ENCODE measurements at regions not wholly inside any gene's neighbourhood (a gene's known extent, or its start where the extent isn't known, plus 50 kb on each side); places are given as distances from the start of the nearest gene placed in this dataset.
"Not testable (repeated sequence)": the region's sequence is repeated elsewhere in the genome, so short reads cannot be mapped to it uniquely, and the experiment has no call there.

GRCh38 chr3:178352326-178353005 lies 183.8 kb upstream of the KCNMB2 start:
- DNase-seq: no peak

GRCh38 chr3:178353006-178353694 lies 183.1 kb upstream of the KCNMB2 start:
- no peak for DNase-seq

- DNase-seq: no peak
Observed at GRCh38 chr3:178359728-178360127, 176.5 kb upstream of the KCNMB2 start.

GRCh38 chr3:178363048-178363447 lies 173.2 kb upstream of the KCNMB2 start:
- not testable (repeated sequence) for DNase-seq

GRCh38 chr3:178367817-178368617 lies 168.2 kb upstream of the KCNMB2 start:
- no peak for DNase-seq

GRCh38 chr3:178369006-178369405 lies 167.2 kb upstream of the KCNMB2 start:
- DNase-seq: no peak

- no peak for DNase-seq
Observed at GRCh38 chr3:178369811-178370210, 166.4 kb upstream of the KCNMB2 start.

- no peak for DNase-seq
Observed at GRCh38 chr3:178370387-178370786, 165.8 kb upstream of the KCNMB2 start.

- DNase-seq: no peak
Observed at GRCh38 chr3:178381555-178381954, 154.7 kb upstream of the KCNMB2 start.

GRCh38 chr3:178381971-178382448 lies 154.2 kb upstream of the KCNMB2 start:
- no peak for DNase-seq

- no peak for DNase-seq
Observed at GRCh38 chr3:178382449-178383061, 153.7 kb upstream of the KCNMB2 start.

- no peak for DNase-seq
Observed at GRCh38 chr3:178384321-178385230, 151.7 kb upstream of the KCNMB2 start.

- DNase-seq: peak; percentile 43 to 59
Observed at GRCh38 chr3:178385280-178385952, 150.8 kb upstream of the KCNMB2 start.

GRCh38 chr3:178386401-178386800 lies 149.8 kb upstream of the KCNMB2 start:
- DNase-seq: no peak

GRCh38 chr3:178386880-178387279 lies 149.4 kb upstream of the KCNMB2 start:
- no peak for DNase-seq

- no peak for DNase-seq
Observed at GRCh38 chr3:178388473-178388872, 147.8 kb upstream of the KCNMB2 start.

- DNase-seq: no peak
Observed at GRCh38 chr3:178389258-178389657, 147.0 kb upstream of the KCNMB2 start.

GRCh38 chr3:178392511-178392926 lies 143.7 kb upstream of the KCNMB2 start:
- DNase-seq: no peak

GRCh38 chr3:178393146-178393545 lies 143.1 kb upstream of the KCNMB2 start:
- no peak for DNase-seq

- DNase-seq: no peak
Observed at GRCh38 chr3:178393824-178394223, 142.4 kb upstream of the KCNMB2 start.

- no peak for DNase-seq
Observed at GRCh38 chr3:178396318-178396717, 139.9 kb upstream of the KCNMB2 start.

Measured in Kasumi-1 (cell line).